HG02970 (cell line): ENCODE measurements at regions not wholly inside any gene's neighbourhood (a gene's known extent, or its start where the extent isn't known, plus 50 kb on each side); places are given as distances from the start of the nearest gene placed in this dataset.
"Not testable (repeated sequence)": the region's sequence is repeated elsewhere in the genome, so short reads cannot be mapped to it uniquely, and the experiment has no call there.

Experiments used
- ATAC-seq: cut with Tn5 transposase; IDR thresholded peaks from one replicate; pipeline ENCODE4 v1.9.1; 2021; ENCODE audit warnings: mild to moderate bottlenecking, moderate library complexity, moderate number of reproducible peaks; ENCODE audit not compliant: unreplicated experiment, low FRiP score

DNA sequence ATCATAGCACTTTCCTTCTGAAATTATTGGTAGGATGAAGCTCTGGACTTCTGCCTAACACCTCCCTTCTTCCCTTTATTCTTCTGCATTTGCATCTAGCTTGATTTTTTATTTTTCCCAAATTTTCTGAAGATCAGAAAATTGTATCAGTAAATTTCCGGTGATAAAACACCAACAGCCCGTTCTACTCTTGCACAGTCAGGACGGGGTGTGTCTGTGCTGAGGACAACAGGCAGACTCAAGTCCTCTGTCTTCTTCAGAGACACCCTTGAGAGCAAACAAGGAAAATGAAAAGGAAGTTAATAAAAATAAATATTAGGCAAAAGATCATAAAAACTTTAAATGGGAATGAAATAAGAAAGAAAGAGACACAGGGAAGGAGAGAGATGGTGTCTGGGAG, 120.7 kb downstream of the ARL4C start:
- ATAC-seq = no peak

GRCh38 chr2:234375176-234375880, 121.6 kb downstream of the ARL4C start:
- ATAC-seq = no peak

- no peak for ATAC-seq
Measured at GRCh38 chr2:234374736-234375135, 122.1 kb downstream of the ARL4C start.

DNA sequence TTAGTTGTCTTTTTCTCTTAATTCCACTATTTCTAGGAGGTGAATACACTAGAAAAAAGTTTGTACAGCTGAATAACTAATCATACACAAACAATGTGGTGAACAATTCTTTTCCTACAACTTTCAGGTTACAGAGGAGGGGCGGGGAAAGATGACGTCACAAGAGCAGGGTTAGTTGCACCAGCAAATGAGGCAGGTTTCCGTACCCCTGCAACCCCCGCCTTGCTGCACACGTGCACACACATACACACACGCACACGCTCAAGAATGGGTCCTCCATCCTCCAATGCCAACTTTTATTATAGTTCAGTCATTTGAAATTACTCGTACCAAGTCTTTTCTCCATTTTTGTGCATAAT, 122.8 kb downstream of the ARL4C start:
- no peak for ATAC-seq

DNA sequence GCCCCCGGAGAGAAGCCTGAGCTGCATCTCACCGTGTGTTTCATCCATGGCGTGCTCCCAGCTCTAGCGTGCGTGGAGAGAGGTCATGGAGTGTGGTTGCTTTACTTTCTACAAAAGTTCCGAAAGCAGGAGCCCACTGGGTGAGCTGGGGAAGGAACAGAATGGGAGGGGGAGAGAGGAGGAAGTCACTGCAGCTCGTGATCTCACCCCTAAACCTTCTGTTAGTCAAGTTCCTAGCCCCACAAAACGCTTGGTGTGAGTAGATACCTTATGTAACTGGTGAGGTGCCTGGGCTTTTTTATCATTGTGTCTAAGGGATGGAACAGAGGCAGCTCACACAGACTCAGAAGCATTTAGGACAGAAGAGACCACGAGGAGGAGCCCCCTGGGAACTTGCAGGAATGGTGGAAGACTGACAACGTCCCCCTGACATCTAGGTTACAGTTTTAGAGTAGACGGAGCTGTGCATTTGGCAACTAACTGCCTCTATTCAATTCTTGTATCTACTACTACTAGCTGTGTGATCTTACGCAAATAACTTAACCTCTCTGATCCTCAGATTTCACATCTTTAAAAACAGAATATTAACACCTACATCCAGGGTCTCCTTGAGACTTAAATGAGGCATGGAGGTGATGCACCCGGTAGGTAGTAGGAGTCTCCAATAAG, 123.3 kb downstream of the ARL4C start:
- no peak for ATAC-seq

GRCh38 chr2:234373060-234373459, 123.8 kb downstream of the ARL4C start:
- ATAC-seq = no peak

- ATAC-seq = no peak
Measured at GRCh38 chr2:234372506-234372905, 124.4 kb downstream of the ARL4C start.

DNA sequence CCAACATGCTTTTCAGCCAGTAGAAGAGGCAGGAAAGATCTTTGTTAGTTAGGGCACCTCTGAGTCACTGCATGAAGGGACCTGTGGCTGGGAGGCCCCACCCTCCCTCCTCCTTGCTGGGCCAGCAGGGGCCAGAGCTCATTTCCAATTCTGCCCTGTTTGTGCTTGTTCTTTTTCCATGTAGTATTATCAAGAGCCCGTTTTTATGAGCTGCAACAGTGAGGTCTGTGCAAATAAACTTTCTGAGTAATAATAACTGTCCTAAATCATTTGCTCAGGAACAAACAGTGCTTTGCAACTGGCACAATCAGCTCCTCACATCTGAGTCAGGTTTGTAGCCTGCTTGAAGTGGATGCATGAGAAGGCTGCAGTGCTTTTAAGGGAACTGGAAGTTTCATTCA, 128.0 kb downstream of the ARL4C start:
- no peak for ATAC-seq

DNA sequence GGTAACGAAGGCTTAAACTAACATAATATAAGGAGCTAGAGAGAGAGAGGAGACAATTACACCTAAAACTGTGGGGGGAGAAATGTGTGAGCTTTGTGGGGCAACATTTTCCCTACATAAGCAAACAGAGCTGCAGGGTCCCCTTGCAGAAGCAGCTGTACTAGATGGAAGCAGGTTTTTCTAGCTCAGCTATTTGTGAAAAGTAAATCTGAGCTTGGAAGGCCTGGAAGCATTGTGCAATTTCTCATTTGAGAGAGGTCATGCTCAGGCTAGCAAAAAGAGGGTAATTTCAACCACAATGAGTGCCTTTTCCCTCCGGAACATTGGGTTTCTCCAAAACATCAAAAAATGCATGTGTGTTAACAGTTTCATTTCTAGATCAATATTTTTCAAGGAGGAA, 130.0 kb downstream of the ARL4C start:
- ATAC-seq = no peak

- ATAC-seq = no peak
Measured at GRCh38 chr2:234364661-234365060, 132.2 kb downstream of the ARL4C start.

DNA sequence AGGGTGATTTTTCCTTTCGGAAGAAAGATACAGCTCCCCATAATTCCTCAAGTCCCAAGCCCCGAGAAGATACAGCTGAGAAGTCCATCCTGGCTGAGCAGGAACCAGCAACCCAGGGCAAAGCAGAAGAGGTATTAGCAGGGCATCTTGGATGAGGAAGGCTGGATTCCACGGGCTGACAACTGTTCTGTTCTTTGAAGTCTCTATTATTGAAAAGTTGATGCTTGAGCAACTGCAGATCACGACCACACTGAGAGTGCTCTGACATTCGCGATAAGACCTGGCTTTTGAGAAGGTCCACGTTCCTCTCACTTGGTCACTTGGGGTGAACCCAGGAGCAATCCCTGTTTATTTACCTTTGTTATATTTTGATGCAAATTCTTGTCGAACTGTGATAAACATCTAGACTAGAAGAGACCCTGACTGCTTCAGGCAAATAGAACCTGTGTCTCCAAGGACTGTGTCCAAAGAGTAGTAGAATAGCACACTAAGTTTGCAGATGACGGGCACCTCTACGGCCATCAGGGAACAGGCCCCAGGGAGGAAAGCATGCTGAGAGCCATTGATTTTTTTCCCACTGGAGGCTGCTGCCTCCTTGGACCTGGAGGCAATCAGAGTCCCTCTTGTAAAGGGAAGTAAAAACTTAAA, 133.1 kb downstream of the ARL4C start:
- ATAC-seq = no peak

DNA sequence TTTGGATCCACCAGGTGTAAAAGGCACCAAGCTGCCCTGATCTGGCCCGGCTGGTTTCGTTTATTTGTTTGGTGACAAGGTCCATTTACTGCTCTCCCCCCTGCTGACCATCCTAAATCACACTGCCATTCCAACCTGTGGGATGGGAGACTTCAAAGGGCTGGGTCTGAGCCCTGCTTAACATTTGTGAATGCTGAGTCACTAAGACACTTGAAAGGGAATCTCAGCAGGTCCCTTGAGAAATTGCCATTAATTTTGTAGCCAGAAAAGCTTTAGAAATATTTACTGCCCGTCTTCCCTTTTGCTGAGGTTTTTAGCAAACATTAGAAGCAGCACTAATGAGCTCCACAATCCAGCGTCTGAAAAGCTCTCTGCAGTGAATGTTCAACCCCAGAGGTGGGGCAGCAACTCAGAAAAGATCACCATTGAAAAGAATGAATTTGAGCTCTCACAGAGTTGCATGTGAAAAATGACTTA, 133.8 kb downstream of the ARL4C start:
- ATAC-seq = no peak

- ATAC-seq = not testable (repeated sequence)
Measured at GRCh38 chr2:234360313-234360975, 136.4 kb downstream of the ARL4C start.

GRCh38 chr2:234357666-234358065, 139.2 kb downstream of the ARL4C start:
- no peak for ATAC-seq

DNA sequence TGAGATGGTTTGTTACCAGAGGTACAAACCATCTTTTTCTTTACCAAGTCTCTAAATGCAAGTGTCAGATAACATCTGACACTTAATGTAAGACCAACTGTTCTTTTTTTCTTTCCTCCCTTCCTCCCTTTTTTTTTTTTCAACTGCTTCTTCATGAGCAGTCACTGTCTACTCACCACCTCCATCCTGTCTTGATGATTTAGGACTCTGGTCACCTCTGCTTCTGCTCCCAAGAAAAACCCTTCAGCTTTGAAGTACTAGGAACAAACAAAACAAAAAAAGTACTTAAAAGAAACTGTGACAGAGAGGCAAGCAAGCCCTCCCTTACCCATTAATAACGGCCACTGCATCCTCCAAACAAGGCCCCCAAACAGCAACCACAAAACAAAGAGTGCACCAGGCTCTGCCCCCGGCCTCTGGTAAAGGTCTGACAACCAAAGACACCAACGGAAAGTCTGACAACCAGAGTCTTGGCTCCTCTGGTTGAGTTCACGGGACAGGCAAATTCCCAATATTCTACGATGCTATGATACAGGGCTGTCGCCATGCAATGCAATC, 141.0 kb downstream of the ARL4C start:
- no peak for ATAC-seq

GRCh38 chr2:234355021-234355720, 141.7 kb downstream of the ARL4C start:
- ATAC-seq = no peak

DNA sequence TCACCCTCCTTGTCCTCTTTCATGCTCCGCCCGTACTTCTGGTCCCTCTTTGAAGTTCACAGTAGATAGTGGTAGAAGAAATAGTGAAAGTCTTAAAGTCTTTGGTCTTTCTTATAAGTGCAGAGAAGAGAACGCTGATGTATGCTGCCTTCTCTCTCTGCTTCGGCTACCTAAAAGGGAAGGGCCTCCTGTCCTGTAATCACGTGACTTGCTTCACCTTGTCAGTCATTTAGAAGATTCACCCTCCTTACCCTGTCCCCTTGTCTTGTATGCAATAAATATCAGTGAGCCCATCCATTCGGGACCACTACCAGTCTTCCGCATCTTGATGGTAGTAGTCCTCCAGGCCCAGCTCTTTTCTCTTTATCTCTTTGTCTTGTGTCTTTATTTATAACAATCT, 144.6 kb downstream of the ARL4C start:
- ATAC-seq = no peak

DNA sequence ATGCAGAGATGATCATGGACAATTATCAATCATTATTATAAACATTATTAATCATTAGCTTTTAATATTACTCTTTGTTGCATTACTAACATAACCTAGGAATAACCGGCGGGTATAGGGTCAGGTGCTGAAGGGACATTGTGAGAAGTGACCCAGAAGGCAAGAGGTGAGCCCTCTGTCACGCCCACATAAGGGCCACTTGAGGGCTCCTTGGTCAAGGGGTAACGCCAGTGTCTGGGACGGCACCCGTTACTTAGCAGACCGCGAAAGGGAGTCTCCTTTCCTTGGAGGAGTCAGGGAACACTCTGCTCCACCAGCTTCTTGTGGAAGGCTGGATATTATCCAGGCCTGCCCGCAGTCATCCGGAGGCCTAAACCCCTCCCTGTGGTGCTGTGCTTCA, 145.0 kb downstream of the ARL4C start:
- not testable (repeated sequence) for ATAC-seq

GRCh38 chr2:234348081-234348480, 148.8 kb downstream of the ARL4C start:
- no peak for ATAC-seq

- ATAC-seq = no peak
Measured at GRCh38 chr2:234345921-234346320, 151.0 kb downstream of the ARL4C start.
